Adrenal gland (tissue), 5 donors: ENCODE measurements at regions not wholly inside any gene's neighbourhood (a gene's known extent, or its start where the extent isn't known, plus 50 kb on each side); places are given as distances from the start of the nearest gene placed in this dataset.

Source experiments
- POLR2A ChIP-seq, 2 donors: fragments of 450-650 bp; IDR thresholded peaks; one replicate each; pipeline ENCODE4 v1.6.1; 2017; ENCODE audit warnings: antibody characterized with exemption in 2 of 2, mild to moderate bottlenecking in 2 of 2, moderate library complexity in 1 of 2
- TF ChIP-seq, protein P1 (sequence below), 6 experiments: fragments of 450-650 bp in 4 of 6; fragments of 200-600 bp in 2 of 6; sonication (generic) in 1 of 6; IDR thresholded peaks; 1 replicate in 5 of 6; 2 replicates in 1 of 6; pipeline versions ENCODE4 v1.5.1 to v1.8.0; 2016 to 2021; ENCODE audit warnings: antibody characterized with exemption in 6 of 6, mild to moderate bottlenecking in 2 of 6, moderate library complexity in 1 of 6
- donor health status: DM: no; HTN: no; CAD: no.

- TF ChIP-seq, protein P1, sequence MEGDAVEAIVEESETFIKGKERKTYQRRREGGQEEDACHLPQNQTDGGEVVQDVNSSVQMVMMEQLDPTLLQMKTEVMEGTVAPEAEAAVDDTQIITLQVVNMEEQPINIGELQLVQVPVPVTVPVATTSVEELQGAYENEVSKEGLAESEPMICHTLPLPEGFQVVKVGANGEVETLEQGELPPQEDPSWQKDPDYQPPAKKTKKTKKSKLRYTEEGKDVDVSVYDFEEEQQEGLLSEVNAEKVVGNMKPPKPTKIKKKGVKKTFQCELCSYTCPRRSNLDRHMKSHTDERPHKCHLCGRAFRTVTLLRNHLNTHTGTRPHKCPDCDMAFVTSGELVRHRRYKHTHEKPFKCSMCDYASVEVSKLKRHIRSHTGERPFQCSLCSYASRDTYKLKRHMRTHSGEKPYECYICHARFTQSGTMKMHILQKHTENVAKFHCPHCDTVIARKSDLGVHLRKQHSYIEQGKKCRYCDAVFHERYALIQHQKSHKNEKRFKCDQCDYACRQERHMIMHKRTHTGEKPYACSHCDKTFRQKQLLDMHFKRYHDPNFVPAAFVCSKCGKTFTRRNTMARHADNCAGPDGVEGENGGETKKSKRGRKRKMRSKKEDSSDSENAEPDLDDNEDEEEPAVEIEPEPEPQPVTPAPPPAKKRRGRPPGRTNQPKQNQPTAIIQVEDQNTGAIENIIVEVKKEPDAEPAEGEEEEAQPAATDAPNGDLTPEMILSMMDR (IDR thresholded peaks at IDR 0.05), result no peak
- no peak for TF ChIP-seq POLR2A (IDR thresholded peaks at IDR 0.05)
Observed at GRCh38 chr5:60415443-60415842, 284.5 kb downstream of the DEPDC1B start.
